ENCODE measurements at regions not wholly inside any gene's neighbourhood (a gene's known extent, or its start where the extent isn't known, plus 50 kb on each side); places are given as distances from the start of the nearest gene placed in this dataset.

- DNase-seq: no peak
- POLR2A ChIA-PET: no interaction called here
- H3K27me3 ChIP-seq (replicated peaks; ENCODE audit: control insufficient read depth, insufficient read depth, low read length): no peaks in the 10 kb centered on the region
- CTCF ChIA-PET: no interaction called here
- H3K27ac Mint-ChIP-seq (ENCODE audit: unreplicated experiment): no peak overlapping the region
- intact Hi-C loops (cut with micrococcal nuclease; ENCODE audit: unreplicated experiment): no loop called here
- no peaks in the 10 kb centered on the region for H3K36me3 ChIP-seq (ENCODE audit: control insufficient read depth, insufficient read depth, low read length)
- H3K27me3 Mint-ChIP-seq (ENCODE audit: insufficient read depth, unreplicated experiment): peaks cover 3% of the 10 kb centered on the region
- no peaks in the 10 kb centered on the region for H3K36me3 Mint-ChIP-seq (ENCODE audit: insufficient read depth, unreplicated experiment)
- no peak for TF ChIP-seq CTCF (IDR thresholded peaks at IDR 0.05; ENCODE audit: insufficient read depth in 1 of 2, low read depth in 1 of 2, low read length in 1 of 2, severe bottlenecking in 1 of 2, unreplicated experiment in 1 of 2)
- no TSS peak for BruUV-seq (replicated peaks)
- H3K9me3 ChIP-seq: no peaks in the 10 kb centered on the region
- no peak overlapping the region for H3K4me3 ChIP-seq (ENCODE audit: low read depth, low read length)
- H3K9me3 Mint-ChIP-seq (ENCODE audit: unreplicated experiment): no peaks in the 10 kb centered on the region
- H3K4me1 Mint-ChIP-seq (ENCODE audit: low read depth, unreplicated experiment): no peaks in the 10 kb centered on the region
- no peaks in the 10 kb centered on the region for H3K4me1 ChIP-seq
- H3K4me3 Mint-ChIP-seq (ENCODE audit: unreplicated experiment): no peak overlapping the region
These were observed 313.2 kb upstream of the MTPN start for GRCh38 chr7:136290351-136290750.

GRCh38 chr7:136278057-136278456 is 300.9 kb upstream of the MTPN start:
- no peaks in the 10 kb centered on the region for H3K36me3 ChIP-seq (ENCODE audit: control insufficient read depth, insufficient read depth, low read length)
- H3K9me3 ChIP-seq: no peaks in the 10 kb centered on the region
- Mint-ChIP-seq H3K4me1 (ENCODE audit: low read depth, unreplicated experiment) (no peaks in the 10 kb centered on the region), H3K9me3 (ENCODE audit: unreplicated experiment) (no peaks in the 10 kb centered on the region), H3K27ac (ENCODE audit: unreplicated experiment) (no peak overlapping the region), H3K4me3 (ENCODE audit: unreplicated experiment) (no peak overlapping the region), H3K27me3 (ENCODE audit: insufficient read depth, unreplicated experiment) (peaks cover 27% of the 10 kb centered on the region), H3K36me3 (ENCODE audit: insufficient read depth, unreplicated experiment) (no peaks in the 10 kb centered on the region)
- no peaks in the 10 kb centered on the region for H3K4me1 ChIP-seq
- intact Hi-C loops (cut with micrococcal nuclease; ENCODE audit: unreplicated experiment): no loop called here
- ChIA-PET CTCF (no interaction called here), POLR2A (no interaction called here)
- no peak for TF ChIP-seq CTCF (IDR thresholded peaks at IDR 0.05; ENCODE audit: insufficient read depth in 1 of 2, low read depth in 1 of 2, low read length in 1 of 2, severe bottlenecking in 1 of 2, unreplicated experiment in 1 of 2)
- DNase-seq: no peak
- BruUV-seq (replicated peaks): no TSS peak
- no peak overlapping the region for H3K4me3 ChIP-seq (ENCODE audit: low read depth, low read length)
- no peaks in the 10 kb centered on the region for H3K27me3 ChIP-seq (replicated peaks; ENCODE audit: control insufficient read depth, insufficient read depth, low read length)

- TF ChIP-seq CTCF (IDR thresholded peaks at IDR 0.05; ENCODE audit: insufficient read depth in 1 of 2, low read depth in 1 of 2, low read length in 1 of 2, severe bottlenecking in 1 of 2, unreplicated experiment in 1 of 2): no peak
- ChIA-PET CTCF (no interaction called here), POLR2A (no interaction called here)
These were observed 298.6 kb upstream of the MTPN start for GRCh38 chr7:136275794-136276193.

More at GRCh38 chr7:136275794-136276193, 298.6 kb upstream of the MTPN start:
- Histone ChIP-seq H3K27me3 (replicated peaks; ENCODE audit: control insufficient read depth, insufficient read depth, low read length) (no peaks in the 10 kb centered on the region), H3K4me3 (ENCODE audit: low read depth, low read length) (no peak overlapping the region), H3K9me3 (no peaks in the 10 kb centered on the region), H3K4me1 (no peaks in the 10 kb centered on the region), H3K36me3 (ENCODE audit: control insufficient read depth, insufficient read depth, low read length) (no peaks in the 10 kb centered on the region)
- H3K36me3 Mint-ChIP-seq (ENCODE audit: insufficient read depth, unreplicated experiment): no peaks in the 10 kb centered on the region
- DNase-seq: no peak
- no TSS peak for BruUV-seq (replicated peaks)
- no peak overlapping the region for H3K27ac Mint-ChIP-seq (ENCODE audit: unreplicated experiment)
- no peaks in the 10 kb centered on the region for H3K9me3 Mint-ChIP-seq (ENCODE audit: unreplicated experiment)
- H3K4me1 Mint-ChIP-seq (ENCODE audit: low read depth, unreplicated experiment): no peaks in the 10 kb centered on the region
- no peak overlapping the region for H3K4me3 Mint-ChIP-seq (ENCODE audit: unreplicated experiment)
- intact Hi-C loops (cut with micrococcal nuclease; ENCODE audit: unreplicated experiment): no loop called here
- H3K27me3 Mint-ChIP-seq (ENCODE audit: insufficient read depth, unreplicated experiment): peaks cover 18% of the 10 kb centered on the region
